KMS-11 (cell line): ENCODE measurements at regions not wholly inside any gene's neighbourhood (a gene's known extent, or its start where the extent isn't known, plus 50 kb on each side); places are given as distances from the start of the nearest gene placed in this dataset.

ENCODE experiments used
- H2AFZ ChIP-seq: fragments of 200-600 bp; sonication (generic); 2 replicates; pipeline ENCODE4 v1.6.1; 2016; ENCODE audit warnings: antibody characterized with exemption, mixed run types, low read depth
- H3K27ac ChIP-seq: fragments of 200-600 bp; sonication (generic); 2 replicates; pipeline ENCODE4 v1.6.1; 2016; ENCODE audit warnings: mild to moderate bottlenecking, mixed run types
- H3K27me3 ChIP-seq: fragments of 200-600 bp; sonication (generic); 2 replicates; pipeline ENCODE4 v1.6.1; 2017; ENCODE audit warnings: mild to moderate bottlenecking, low read depth, mixed run types, moderate library complexity; ENCODE audit not compliant: insufficient read depth
- H3K36me3 ChIP-seq: fragments of 200-600 bp; sonication (generic); 2 replicates; pipeline ENCODE4 v1.6.1; 2017; ENCODE audit warnings: mild to moderate bottlenecking, mixed run types; ENCODE audit not compliant: insufficient read depth
- H3K4me1 ChIP-seq: fragments of 200-600 bp; sonication (generic); 2 replicates; pipeline ENCODE4 v1.6.1; 2016; ENCODE audit warnings: mild to moderate bottlenecking, low read depth, mixed run types; ENCODE audit not compliant: poor library complexity, severe bottlenecking
- H3K4me2 ChIP-seq: fragments of 200-600 bp; sonication (generic); 2 replicates; pipeline ENCODE4 v1.7.0; 2016; ENCODE audit warnings: mild to moderate bottlenecking, mixed run types
- H3K4me3 ChIP-seq: fragments of 200-600 bp; sonication (generic); IDR thresholded peaks from 2 replicates; pipeline ENCODE4 v1.6.1; 2017; ENCODE audit warnings: low read depth, low read length, mixed read lengths; ENCODE audit not compliant: insufficient read depth
- H3K79me2 ChIP-seq: fragments of 200-600 bp; sonication (generic); 2 replicates; pipeline ENCODE4 v1.6.1; 2016; ENCODE audit warnings: low read depth, mixed run types; ENCODE audit not compliant: insufficient read depth
- H3K9ac ChIP-seq: fragments of 200-600 bp; sonication (generic); 2 replicates; pipeline ENCODE4 v1.6.1; 2016; ENCODE audit warnings: mild to moderate bottlenecking, mixed run types
- H4K20me1 ChIP-seq: fragments of 200-600 bp; sonication (generic); 2 replicates; pipeline ENCODE4 v1.6.1; 2016; ENCODE audit warnings: mild to moderate bottlenecking, mixed run types; ENCODE audit not compliant: insufficient read depth
- TF ChIP-seq, protein P1 (sequence below): fragments of 200-600 bp; sonication (generic); conservative IDR thresholded peaks from 2 replicates; pipeline ENCODE4 v1.6.1; 2017; ENCODE audit warnings: low read depth, mild to moderate bottlenecking, antibody characterized with exemption, low read length, moderate library complexity, mixed read lengths

DNA sequence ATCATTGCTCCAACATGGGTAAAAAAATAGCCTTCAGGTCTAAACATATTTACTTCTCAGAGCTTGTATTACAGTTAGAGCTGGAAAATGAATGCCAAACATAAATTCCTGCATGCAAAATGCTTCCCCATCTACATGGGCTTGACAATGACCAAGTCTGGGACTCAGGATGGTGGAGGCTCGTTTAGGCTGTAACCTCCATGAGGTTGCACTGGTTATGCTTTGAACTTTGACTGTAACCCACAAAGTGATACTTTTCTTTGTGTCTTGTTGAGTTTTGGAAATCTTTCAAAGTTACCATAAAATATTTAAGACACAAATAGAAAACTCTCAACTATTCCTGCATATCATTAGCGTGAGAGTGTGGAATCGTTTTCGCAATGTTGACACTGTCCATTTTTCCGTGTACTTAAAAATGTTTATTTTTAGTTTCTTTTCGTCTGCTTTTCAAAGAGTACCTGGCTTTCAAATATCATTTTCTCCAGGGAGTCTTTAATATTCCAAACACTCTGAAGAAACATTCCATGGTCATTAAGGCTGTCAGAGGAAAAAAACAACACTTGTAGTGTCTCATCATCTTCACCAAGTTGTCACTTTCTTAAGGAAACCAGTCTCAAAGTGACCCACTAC is 487.8 kb downstream of the ENC1 start:
- H4K20me1 ChIP-seq: no peaks in the 10 kb centered on the region
- TF ChIP-seq, protein P1, sequence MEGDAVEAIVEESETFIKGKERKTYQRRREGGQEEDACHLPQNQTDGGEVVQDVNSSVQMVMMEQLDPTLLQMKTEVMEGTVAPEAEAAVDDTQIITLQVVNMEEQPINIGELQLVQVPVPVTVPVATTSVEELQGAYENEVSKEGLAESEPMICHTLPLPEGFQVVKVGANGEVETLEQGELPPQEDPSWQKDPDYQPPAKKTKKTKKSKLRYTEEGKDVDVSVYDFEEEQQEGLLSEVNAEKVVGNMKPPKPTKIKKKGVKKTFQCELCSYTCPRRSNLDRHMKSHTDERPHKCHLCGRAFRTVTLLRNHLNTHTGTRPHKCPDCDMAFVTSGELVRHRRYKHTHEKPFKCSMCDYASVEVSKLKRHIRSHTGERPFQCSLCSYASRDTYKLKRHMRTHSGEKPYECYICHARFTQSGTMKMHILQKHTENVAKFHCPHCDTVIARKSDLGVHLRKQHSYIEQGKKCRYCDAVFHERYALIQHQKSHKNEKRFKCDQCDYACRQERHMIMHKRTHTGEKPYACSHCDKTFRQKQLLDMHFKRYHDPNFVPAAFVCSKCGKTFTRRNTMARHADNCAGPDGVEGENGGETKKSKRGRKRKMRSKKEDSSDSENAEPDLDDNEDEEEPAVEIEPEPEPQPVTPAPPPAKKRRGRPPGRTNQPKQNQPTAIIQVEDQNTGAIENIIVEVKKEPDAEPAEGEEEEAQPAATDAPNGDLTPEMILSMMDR: no peak
- no peak overlapping the region for H2AFZ ChIP-seq
- H3K27ac ChIP-seq: no peak overlapping the region
- H3K4me2 ChIP-seq: no peak overlapping the region
- no peaks in the 10 kb centered on the region for H3K27me3 ChIP-seq
- peaks cover 9% of the 10 kb centered on the region for H3K4me1 ChIP-seq
- H3K9ac ChIP-seq: no peak overlapping the region
- H3K36me3 ChIP-seq: no peaks in the 10 kb centered on the region
- no peaks in the 10 kb centered on the region for H3K79me2 ChIP-seq
- no peak overlapping the region for H3K4me3 ChIP-seq

DNA sequence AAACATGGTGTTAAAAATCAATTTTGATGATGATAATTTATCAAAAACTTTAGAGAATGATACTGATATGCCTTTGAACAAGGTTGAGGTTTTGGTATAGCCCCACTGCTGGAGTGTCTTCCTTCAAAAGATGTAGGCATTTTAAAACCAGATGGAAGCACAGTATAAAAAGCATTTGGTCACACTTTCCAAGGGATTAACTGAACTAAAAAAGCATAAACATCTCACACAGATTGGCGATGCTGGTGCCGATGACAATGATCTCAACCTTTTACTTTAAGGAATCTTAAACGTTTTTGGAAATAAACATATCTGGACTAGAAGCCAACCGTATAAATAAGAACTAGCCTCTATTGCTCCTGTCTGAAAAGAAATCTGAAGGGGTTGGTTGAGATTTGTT is 488.4 kb downstream of the ENC1 start:
- H4K20me1 ChIP-seq: no peaks in the 10 kb centered on the region
- no peaks in the 10 kb centered on the region for H3K36me3 ChIP-seq
- H2AFZ ChIP-seq: no peak overlapping the region
- H3K4me2 ChIP-seq: no peak overlapping the region
- peaks cover 9% of the 10 kb centered on the region for H3K4me1 ChIP-seq
- TF ChIP-seq, protein P1: no peak
- H3K27me3 ChIP-seq: no peaks in the 10 kb centered on the region
- H3K27ac ChIP-seq: no peak overlapping the region
- no peak overlapping the region for H3K9ac ChIP-seq
- H3K4me3 ChIP-seq: no peak overlapping the region
- no peaks in the 10 kb centered on the region for H3K79me2 ChIP-seq

DNA sequence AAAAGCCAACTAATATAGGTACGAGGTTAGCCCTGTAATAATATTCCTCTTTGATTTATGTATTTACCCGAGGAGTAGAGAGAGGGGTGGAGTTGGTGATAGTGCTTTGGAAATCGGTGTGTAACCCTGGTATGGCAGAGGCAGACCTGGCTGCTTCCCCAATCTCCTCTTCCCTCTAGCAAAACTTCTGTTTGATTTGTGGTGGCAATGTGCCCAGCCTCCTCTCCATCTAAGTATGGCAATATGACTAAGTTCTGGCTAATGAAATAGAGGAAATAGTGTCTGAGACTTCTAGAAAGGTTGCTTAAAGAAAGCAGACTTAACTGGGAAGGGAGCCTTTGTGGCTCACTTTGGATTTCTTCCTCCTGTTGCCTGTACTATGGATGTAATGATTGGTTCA is 491.1 kb downstream of the ENC1 start:
- Histone ChIP-seq H3K79me2 (no peaks in the 10 kb centered on the region), H4K20me1 (no peaks in the 10 kb centered on the region), H3K27me3 (no peaks in the 10 kb centered on the region), H3K4me3 (no peak overlapping the region), H2AFZ (no peak overlapping the region), H3K9ac (no peak overlapping the region), H3K27ac (no peak overlapping the region), H3K4me1 (peaks cover 9% of the 10 kb centered on the region), H3K36me3 (no peaks in the 10 kb centered on the region), H3K4me2 (no peak overlapping the region)
- TF ChIP-seq, protein P1: no peak

DNA sequence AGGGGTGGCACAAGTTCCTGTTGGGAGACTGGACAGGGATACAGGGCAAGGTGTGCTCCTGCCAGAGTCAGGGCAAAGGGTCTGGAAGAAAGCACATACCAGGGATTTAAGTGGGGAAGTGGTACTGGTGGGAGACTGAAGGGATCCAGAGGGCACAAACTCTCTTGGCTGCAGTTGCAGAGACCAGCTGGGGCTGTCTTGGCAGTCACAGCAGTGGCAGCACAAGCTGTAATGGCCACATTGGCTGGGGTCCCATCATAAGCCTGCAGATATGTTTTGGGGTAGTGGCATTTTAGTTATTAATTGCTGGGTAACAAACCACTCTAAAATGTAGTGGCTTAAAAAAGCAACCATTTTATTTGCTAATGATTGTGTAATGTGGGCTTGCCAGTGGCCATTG is 492.2 kb downstream of the ENC1 start:
- TF ChIP-seq, protein P1: no peak
- Histone ChIP-seq H3K27ac (no peak overlapping the region), H3K4me3 (no peak overlapping the region), H3K9ac (no peak overlapping the region), H3K79me2 (no peaks in the 10 kb centered on the region), H3K27me3 (no peaks in the 10 kb centered on the region), H3K4me1 (peaks cover 9% of the 10 kb centered on the region), H3K4me2 (no peak overlapping the region), H4K20me1 (no peaks in the 10 kb centered on the region), H2AFZ (no peak overlapping the region), H3K36me3 (no peaks in the 10 kb centered on the region)
